GM18511 (cell line): ENCODE measurements at regions not wholly inside any gene's neighbourhood (a gene's known extent, or its start where the extent isn't known, plus 50 kb on each side); places are given as distances from the start of the nearest gene placed in this dataset.

Source experiments
- ATAC-seq: cut with Tn5 transposase; IDR thresholded peaks from one replicate; pipeline ENCODE4 v1.9.1; 2021; ENCODE audit warnings: mild to moderate bottlenecking, moderate library complexity; ENCODE audit not compliant: unreplicated experiment

GRCh38 chr4:30930276-30930675 lies 210.1 kb downstream of the PCDH7 start:
- no peak for ATAC-seq

GRCh38 chr4:30932581-30932980 lies 212.4 kb downstream of the PCDH7 start:
- no peak for ATAC-seq

- no peak for ATAC-seq
Measured at GRCh38 chr4:30939069-30939468, 218.9 kb downstream of the PCDH7 start.

GRCh38 chr4:30939684-30940083 lies 219.5 kb downstream of the PCDH7 start:
- no peak for ATAC-seq

GRCh38 chr4:30941641-30942040 lies 221.5 kb downstream of the PCDH7 start:
- no peak for ATAC-seq

GRCh38 chr4:30943356-30943755 lies 223.2 kb downstream of the PCDH7 start:
- no peak for ATAC-seq

- ATAC-seq = no peak
Measured at GRCh38 chr4:30945586-30945985, 225.4 kb downstream of the PCDH7 start.

- ATAC-seq = no peak
Measured at GRCh38 chr4:30946288-30946687, 226.1 kb downstream of the PCDH7 start.

- no peak for ATAC-seq
Measured at GRCh38 chr4:30948653-30949052, 228.5 kb downstream of the PCDH7 start.

- no peak for ATAC-seq
Measured at GRCh38 chr4:30950737-30951136, 230.6 kb downstream of the PCDH7 start.

- ATAC-seq = no peak
Measured at GRCh38 chr4:30952526-30953219, 232.5 kb downstream of the PCDH7 start.

- no peak for ATAC-seq
Measured at GRCh38 chr4:30953799-30954198, 233.6 kb downstream of the PCDH7 start.

- no peak for ATAC-seq
Measured at GRCh38 chr4:30956916-30957315, 236.7 kb downstream of the PCDH7 start.

- ATAC-seq = no peak
Measured at GRCh38 chr4:30957706-30958105, 237.5 kb downstream of the PCDH7 start.

- ATAC-seq = no peak
Measured at GRCh38 chr4:30959781-30960485, 239.8 kb downstream of the PCDH7 start.

GRCh38 chr4:30962939-30963338 lies 242.8 kb downstream of the PCDH7 start:
- ATAC-seq = no peak

- ATAC-seq = no peak
Measured at GRCh38 chr4:30968926-30969325, 248.8 kb downstream of the PCDH7 start.

GRCh38 chr4:30972542-30972941 lies 252.4 kb downstream of the PCDH7 start:
- no peak for ATAC-seq

- no peak for ATAC-seq
Measured at GRCh38 chr4:30973993-30974392, 253.8 kb downstream of the PCDH7 start.

- no peak for ATAC-seq
Measured at GRCh38 chr4:30979402-30979801, 259.2 kb downstream of the PCDH7 start.

- ATAC-seq = no peak
Measured at GRCh38 chr4:30989508-30989907, 269.3 kb downstream of the PCDH7 start.

- no peak for ATAC-seq
Measured at GRCh38 chr4:30996841-30997240, 276.7 kb downstream of the PCDH7 start.

- no peak for ATAC-seq
Measured at GRCh38 chr4:31005037-31005436, 284.9 kb downstream of the PCDH7 start.
